Activated CD8-positive, alpha-beta memory T cell treated with anti-CD3 and anti-CD28 coated beads for 1 hour (primary cell): ENCODE measurements at regions not wholly inside any gene's neighbourhood (a gene's known extent, or its start where the extent isn't known, plus 50 kb on each side); places are given as distances from the start of the nearest gene placed in this dataset.

ENCODE experiments used
- DNase-seq, 2 donors: peaks; one replicate each; pipeline ENCODE4 v3.0.0-alpha.2; 2020; ENCODE audit warnings: low read depth in 1 of 2; ENCODE audit errors: extremely low read depth in 1 of 2

GRCh38 chr2:196565106-196565765 lies 74.3 kb upstream of the CCDC150 start:
- no peak for DNase-seq

GRCh38 chr2:196565982-196566381 lies 73.5 kb upstream of the CCDC150 start:
- DNase-seq = no peak

GRCh38 chr2:196566961-196567666 lies 72.4 kb upstream of the CCDC150 start:
- no peak for DNase-seq

- DNase-seq = no peak
Observed at GRCh38 chr2:196568506-196568905, 71.0 kb upstream of the CCDC150 start.

GRCh38 chr2:196584903-196585302 lies 54.6 kb upstream of the CCDC150 start:
- DNase-seq = no peak

- no peak for DNase-seq
Observed at GRCh38 chr2:196586511-196586991, 53.0 kb upstream of the CCDC150 start.

- DNase-seq = no peak
Observed at GRCh38 chr2:196587056-196587455, 52.5 kb upstream of the CCDC150 start.

- no peak for DNase-seq
Observed at GRCh38 chr2:196587739-196588138, 51.8 kb upstream of the CCDC150 start.

- no peak for DNase-seq
Observed at GRCh38 chr2:196589419-196589818, 50.1 kb upstream of the CCDC150 start.
